OCI-LY7 (cell line): ENCODE measurements at regions not wholly inside any gene's neighbourhood (a gene's known extent, or its start where the extent isn't known, plus 50 kb on each side); places are given as distances from the start of the nearest gene placed in this dataset.

Source experiments
- BruUV-seq: library from RNA; stranded (reverse); fragments of 400-500 nt; replicated peaks from 2 replicates; lab custom pipeline; 2021; lab: Mats Ljungman, UMichigan
- CTCF ChIA-PET: fragments of 300-600 bp; sonication (Branson Sonifier 250); formaldehyde crosslinking; loops from one replicate; lab custom pipeline; 2022; ENCODE audit warnings: antibody characterized with exemption; ENCODE audit not compliant: unreplicated experiment; lab: Charles Lee
- POLR2A ChIA-PET: fragments of 300-600 bp; sonication (Branson Sonifier 250); formaldehyde crosslinking; loops from one replicate; lab custom pipeline; 2022; ENCODE audit warnings: antibody characterized with exemption; lab: Charles Lee
- DNase-seq: peaks from one replicate; pipeline ENCODE4 v3.0.0-alpha.2; 2015; ENCODE audit warnings: low spot score
- H2AFZ ChIP-seq: fragments of 200-600 bp; sonication (generic), shearing (Covaris generic); 2 replicates; pipeline ENCODE4 v1.6.1; 2014; ENCODE audit warnings: mild to moderate bottlenecking, antibody characterized with exemption, low read length, moderate library complexity
- H3K27ac ChIP-seq: fragments of 200-600 bp; sonication (generic); 2 replicates; pipeline ENCODE4 v1.5.1; 2014; ENCODE audit warnings: mixed run types, low read depth, mild to moderate bottlenecking, moderate library complexity, low read length, inconsistent platforms; ENCODE audit not compliant: poor library complexity, severe bottlenecking
- H3K36me3 ChIP-seq: fragments of 200-600 bp; sonication (generic); 2 replicates; pipeline ENCODE4 v1.6.1; 2014; ENCODE audit warnings: mild to moderate bottlenecking, antibody characterized with exemption, low read length, moderate library complexity, mixed read lengths; ENCODE audit not compliant: insufficient read depth
- H3K4me1 ChIP-seq: fragments of 200-600 bp; sonication (generic); 2 replicates; pipeline ENCODE4 v1.5.1; 2014; ENCODE audit warnings: mild to moderate bottlenecking, low read length; ENCODE audit not compliant: insufficient read depth, poor library complexity, severe bottlenecking
- H3K4me2 ChIP-seq: fragments of 200-600 bp; sonication (generic); 2 replicates; pipeline ENCODE4 v1.6.1; 2014; ENCODE audit warnings: mild to moderate bottlenecking, low read length
- H3K4me3 ChIP-seq: fragments of 200-600 bp; sonication (generic); 2 replicates; pipeline ENCODE4 v1.5.1; 2014; ENCODE audit warnings: mild to moderate bottlenecking, low read depth, low read length; ENCODE audit not compliant: poor library complexity, severe bottlenecking
- H3K79me2 ChIP-seq: fragments of 200-600 bp; sonication (generic); 2 replicates; pipeline ENCODE4 v1.6.1; 2016; ENCODE audit warnings: low read depth, mild to moderate bottlenecking, low read length, moderate library complexity, mixed read lengths; ENCODE audit not compliant: insufficient read depth
- H3K9me2 ChIP-seq: fragments of 200-600 bp; sonication (generic); 2 replicates; pipeline ENCODE4 v1.6.1; 2016; ENCODE audit warnings: mild to moderate bottlenecking, low read length, mixed read lengths; ENCODE audit not compliant: insufficient read depth
- H3K9me3 ChIP-seq: fragments of 200-600 bp; sonication (generic); 2 replicates; pipeline ENCODE4 v1.6.1; 2014; ENCODE audit warnings: mild to moderate bottlenecking, mixed run types, low read length, mixed read lengths
- H4K20me1 ChIP-seq: fragments of 200-600 bp; sonication (generic); 2 replicates; pipeline ENCODE4 v1.6.1; 2014; ENCODE audit warnings: mild to moderate bottlenecking, antibody characterized with exemption, low read length, moderate library complexity, mixed read lengths; ENCODE audit not compliant: insufficient read depth
- CTCF ChIP-seq: fragments of 200-600 bp; sonication (generic); conservative IDR thresholded peaks from 2 replicates; pipeline ENCODE4 v1.5.1; 2014; ENCODE audit warnings: mild to moderate bottlenecking, antibody characterized with exemption, low read length, moderate library complexity, mixed read lengths
- EZH2phosphoT487 ChIP-seq: fragments of 200-600 bp; sonication (generic); IDR thresholded peaks from 2 replicates; pipeline ENCODE4 v1.6.1; 2018; ENCODE audit warnings: low read depth, borderline replicate concordance, mild to moderate bottlenecking, mixed run types, antibody characterized with exemption, low read length, moderate library complexity, mixed read lengths
- intact Hi-C: fragments of 100-400 bp; cut with micrococcal nuclease; formaldehyde crosslinking; loops from one replicate; pipeline ENCODE4 v1.10.0; 2022; ENCODE audit not compliant: unreplicated experiment

- Histone ChIP-seq H3K4me1 (peaks cover 20% of the 10 kb centered on the region), H3K9me3 (no peaks in the 10 kb centered on the region; the same call in 1 of the 2 replicates), H3K4me2 (0 out of 2 replicates have a peak overlapping the region, but pooled peaks have one; percentile 4), H3K9me2 (no peaks in the 10 kb centered on the region), H3K4me3 (no peak overlapping the region), H2AFZ (peak overlapping the region; percentile 39; the same call in 1 of the 2 replicates), H3K36me3 (no peaks in the 10 kb centered on the region), H3K79me2 (no peaks in the 10 kb centered on the region), H3K27ac (no peak overlapping the region), H4K20me1 (no peaks in the 10 kb centered on the region)
- no peak for DNase-seq
- intact Hi-C loops, result no loop called here
- ChIA-PET POLR2A (interaction anchor here (0.6 to 4.4 kb wide), 4 partner anchors 9 to 1432 kb away, joined by 5 to 29 read pairs (median 6); no protein-coding TSS in a partner anchor), CTCF (no interaction called here)
- no TSS peak for BruUV-seq
- no peak for TF ChIP-seq CTCF
- TF ChIP-seq EZH2phosphoT487, result no peak
These were observed 119.1 kb upstream of the SLC25A36 start for GRCh38 chr3:140822401-140823047.

DNA sequence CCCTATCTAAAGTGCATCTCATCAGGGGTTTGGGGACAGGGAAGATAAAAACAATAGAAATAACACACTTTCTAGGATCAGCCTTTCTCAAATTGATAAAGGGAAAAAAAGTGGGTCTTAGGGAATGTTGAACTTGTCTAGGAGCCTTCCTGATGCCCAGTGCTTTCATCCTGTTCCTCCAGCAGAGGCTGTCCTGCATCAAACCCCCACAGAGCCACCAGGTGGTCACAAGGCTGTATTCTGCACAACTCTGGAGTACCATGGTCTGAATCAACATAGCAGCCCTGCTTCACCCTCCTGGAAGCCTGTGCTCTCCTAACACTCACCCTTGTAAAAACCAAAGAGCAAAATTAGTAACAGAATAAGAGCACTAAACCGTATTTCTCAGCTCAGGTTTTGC, 118.5 kb upstream of the SLC25A36 start:
- ChIA-PET POLR2A (interaction anchor here (0.6 to 4.4 kb wide), 3 partner anchors 10 to 20 kb away, joined by 5 to 29 read pairs (median 7); no protein-coding TSS in a partner anchor), CTCF (no interaction called here)
- H3K79me2 ChIP-seq, result no peaks in the 10 kb centered on the region
- BruUV-seq, result no TSS peak
- H3K4me3 ChIP-seq, result no peak overlapping the region
- no peak overlapping the region for H3K4me2 ChIP-seq
- H4K20me1 ChIP-seq, result no peaks in the 10 kb centered on the region
- H3K36me3 ChIP-seq, result no peaks in the 10 kb centered on the region
- no peaks in the 10 kb centered on the region for H3K9me2 ChIP-seq
- no peak for DNase-seq
- H3K27ac ChIP-seq, result no peak overlapping the region
- H3K9me3 ChIP-seq, result no peaks in the 10 kb centered on the region
- peak overlapping the region; percentile 39; the same call in 1 of the 2 replicates for H2AFZ ChIP-seq
- TF ChIP-seq CTCF (peak; percentile 46), EZH2phosphoT487 (no peak)
- H3K4me1 ChIP-seq, result peaks cover 20% of the 10 kb centered on the region
- intact Hi-C loops, result no loop called here

- intact Hi-C loops, result no loop called here
- no peak overlapping the region for H3K4me3 ChIP-seq
- CTCF ChIA-PET, result no interaction called here
- no peaks in the 10 kb centered on the region for H4K20me1 ChIP-seq
- H3K9me3 ChIP-seq, result no peaks in the 10 kb centered on the region
- BruUV-seq, result no TSS peak
- peaks cover 19% of the 10 kb centered on the region for H3K4me1 ChIP-seq
- no peak for TF ChIP-seq CTCF
- TF ChIP-seq EZH2phosphoT487, result no peak
- H2AFZ ChIP-seq, result no peak overlapping the region
- H3K79me2 ChIP-seq, result no peaks in the 10 kb centered on the region
- POLR2A ChIA-PET, result no interaction called here
- H3K9me2 ChIP-seq, result no peaks in the 10 kb centered on the region
- H3K27ac ChIP-seq, result no peak overlapping the region
- DNase-seq, result no peak
- H3K36me3 ChIP-seq, result no peaks in the 10 kb centered on the region
- no peak overlapping the region for H3K4me2 ChIP-seq
These were observed 113.7 kb upstream of the SLC25A36 start for GRCh38 chr3:140827894-140828293.
